ENCODE measurements at regions not wholly inside any gene's neighbourhood (a gene's known extent, or its start where the extent isn't known, plus 50 kb on each side); places are given as distances from the start of the nearest gene placed in this dataset.
"Not testable (repeated sequence)": the region's sequence is repeated elsewhere in the genome, so short reads cannot be mapped to it uniquely, and the experiment has no call there.

DNA sequence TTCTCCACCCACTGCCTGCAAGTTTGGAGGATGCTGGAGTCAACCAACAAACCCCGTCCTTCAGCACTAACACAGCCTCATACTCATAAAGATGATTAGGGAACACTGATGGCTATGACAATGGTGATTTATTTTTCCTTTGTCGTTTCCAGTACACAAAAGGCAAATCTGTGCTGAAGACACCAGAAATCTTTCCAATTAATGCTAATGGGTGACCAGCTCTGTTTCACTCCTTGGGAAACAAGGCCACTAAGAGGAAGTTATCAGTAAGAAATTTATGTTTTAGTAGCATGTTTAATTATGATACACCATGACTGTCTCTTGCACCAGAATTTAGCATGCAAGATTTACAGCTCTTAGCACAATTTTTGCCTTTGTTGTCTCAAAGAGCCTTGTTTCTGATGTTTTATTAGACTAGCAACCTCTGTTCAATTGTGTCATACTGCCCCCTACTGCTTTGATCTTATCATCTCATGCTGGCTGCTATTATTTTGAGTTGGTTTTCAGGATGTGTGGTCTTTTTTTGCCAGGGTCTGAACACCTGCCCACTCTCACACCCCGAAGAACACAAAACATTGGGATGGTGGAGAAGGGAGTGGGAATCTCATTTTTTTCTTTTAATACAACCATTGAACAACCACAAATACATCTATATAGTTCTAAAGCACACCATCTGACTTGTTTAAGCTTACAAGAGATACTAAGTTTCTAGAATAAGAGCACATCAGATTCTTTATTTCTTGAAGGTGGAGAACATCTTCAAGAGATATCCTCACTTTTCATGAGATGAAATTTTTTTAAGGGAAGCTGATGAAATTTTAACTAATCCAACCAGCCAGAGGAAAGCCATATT lies 160.9 kb downstream of the SPTSSA start:
- DNase-seq (ENCODE audit: low read depth in 2 of 3, low spot score in 1 of 3), result peak in 1 of 3 donors; percentile 30

DNA sequence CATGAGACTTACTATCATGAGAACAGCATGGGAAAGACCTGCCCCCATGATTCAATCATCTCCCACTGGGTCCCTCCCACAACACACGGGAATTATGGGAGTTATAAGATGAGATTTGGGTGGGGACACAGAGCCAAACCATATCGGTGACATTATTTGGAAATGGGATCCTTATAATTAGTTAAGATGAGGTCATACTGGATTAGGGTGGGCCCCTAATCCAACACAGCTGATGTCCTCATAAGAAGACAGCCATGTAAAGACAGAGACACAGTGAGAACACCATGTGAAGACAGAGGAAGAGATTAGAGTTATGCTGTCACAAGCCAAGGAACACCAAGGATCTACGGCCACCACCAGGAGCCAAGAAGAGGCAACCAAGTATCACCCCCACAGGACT lies 161.7 kb downstream of the SPTSSA start:
- no peak for DNase-seq (ENCODE audit: low read depth in 2 of 3, low spot score in 1 of 3)

DNA sequence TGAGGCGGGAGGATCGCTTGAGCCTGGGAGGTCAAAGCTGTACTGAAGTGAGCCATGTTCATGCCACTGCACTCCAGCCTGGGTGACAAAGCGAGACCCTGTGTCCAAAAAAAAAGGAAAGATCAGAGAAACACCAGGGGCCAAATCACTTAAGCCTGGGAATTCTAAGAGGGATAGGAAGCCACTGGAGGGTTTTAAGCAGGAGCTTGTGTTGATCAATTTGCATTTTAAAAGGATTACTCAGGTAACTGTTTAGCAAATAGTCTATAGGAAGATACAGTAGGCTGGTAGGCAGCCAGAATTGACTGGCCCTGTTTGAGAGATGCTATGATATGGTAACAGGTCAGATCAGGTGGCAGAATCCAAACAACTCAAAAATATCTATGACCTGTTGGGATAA lies 162.7 kb downstream of the SPTSSA start:
- DNase-seq (ENCODE audit: low read depth in 2 of 3, low spot score in 1 of 3), result no peak

DNA sequence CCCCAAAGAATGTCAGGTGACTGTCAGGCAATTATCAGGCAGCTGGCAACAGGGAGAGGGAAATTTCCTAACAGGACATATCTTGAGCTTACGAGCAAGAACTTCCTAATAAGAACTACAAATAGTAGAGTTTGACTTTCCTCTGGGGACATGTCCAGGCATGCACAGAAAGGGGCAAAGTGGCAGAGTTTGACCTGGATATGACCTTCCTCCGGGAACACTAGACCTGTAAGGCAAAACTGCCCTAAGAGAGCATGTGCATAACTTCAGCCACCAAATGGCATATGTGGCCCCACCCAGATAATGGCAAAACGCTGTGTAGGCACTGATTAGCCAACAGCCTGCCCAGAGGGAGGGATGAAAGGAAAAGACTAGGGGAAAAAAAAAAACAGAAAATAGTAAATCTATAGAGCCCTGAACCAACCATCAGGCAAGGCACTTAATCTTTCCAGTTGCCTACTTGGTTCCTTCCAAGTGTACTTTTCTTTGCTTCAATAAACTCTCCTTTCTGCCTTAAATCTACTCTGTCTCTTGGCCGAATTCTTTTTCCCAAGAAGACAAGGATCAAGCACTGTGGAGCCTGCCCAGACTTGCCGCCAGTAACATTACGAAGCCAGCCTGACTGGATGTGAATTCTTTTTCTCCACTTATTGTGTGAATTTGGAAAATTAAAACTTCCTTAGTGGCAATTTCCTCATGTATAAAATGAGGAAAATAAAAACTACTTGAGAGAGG lies 164.1 kb downstream of the SPTSSA start:
- no peak for DNase-seq (ENCODE audit: low read depth in 2 of 3, low spot score in 1 of 3)

DNA sequence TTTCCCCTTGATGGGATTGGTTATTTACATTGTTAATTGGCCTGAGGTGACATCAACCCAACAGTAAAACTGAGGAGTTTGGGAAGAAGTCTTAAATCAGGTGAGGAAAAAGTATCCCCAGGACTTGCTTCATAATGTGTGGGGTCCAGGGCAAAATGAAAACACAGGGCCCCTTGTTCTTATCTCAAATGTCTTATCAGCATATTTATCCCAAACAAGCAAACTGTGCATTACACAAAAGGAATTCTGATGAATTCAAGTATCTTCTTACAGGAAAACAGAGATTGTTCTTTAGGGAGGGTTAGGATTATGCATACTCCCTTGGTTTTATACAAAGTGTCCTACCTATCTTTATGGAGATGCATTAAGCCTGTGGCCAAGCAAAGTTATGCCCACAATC lies 178.4 kb downstream of the SPTSSA start:
- DNase-seq (ENCODE audit: low read depth in 2 of 3, low spot score in 1 of 3), result no peak

DNA sequence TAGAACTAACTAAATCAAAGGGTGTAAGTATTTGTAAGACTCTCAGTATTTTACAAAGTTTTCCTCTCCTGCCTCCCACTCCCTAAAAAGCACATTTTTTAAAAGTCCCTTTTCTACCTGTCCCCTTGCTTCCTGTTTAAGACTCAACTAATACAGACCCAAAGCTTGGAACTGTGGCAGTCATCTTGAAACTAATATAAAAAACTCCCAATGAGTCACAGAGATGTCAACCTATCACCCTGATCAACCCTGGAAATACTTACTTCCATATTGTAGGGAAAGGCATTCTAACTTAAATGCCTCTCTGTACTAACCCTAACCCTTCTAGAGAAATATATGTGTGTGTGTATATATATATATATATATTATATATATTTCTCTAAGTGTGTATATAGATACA lies 184.8 kb downstream of the SPTSSA start:
- no peak for DNase-seq (ENCODE audit: low read depth in 2 of 3, low spot score in 1 of 3)

DNA sequence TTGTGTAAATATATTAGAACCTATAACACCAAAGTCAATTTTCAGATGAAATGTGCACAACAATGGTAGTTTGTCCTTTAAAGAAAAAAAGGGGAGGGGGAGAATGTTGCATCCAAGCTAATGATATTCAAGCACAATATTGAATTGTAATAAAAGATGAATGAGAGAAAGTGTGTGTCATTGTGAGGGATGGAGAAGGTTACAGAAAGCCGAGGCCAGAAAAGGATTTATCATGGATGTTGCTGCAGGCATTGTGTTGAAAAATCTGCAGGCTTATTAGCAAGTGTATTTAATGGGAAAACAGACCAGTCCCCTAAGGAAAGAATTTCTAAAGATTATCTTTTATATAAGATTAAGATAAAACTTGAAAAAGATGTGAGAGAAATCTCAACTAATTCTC lies 186.5 kb downstream of the SPTSSA start:
- no peak for DNase-seq (ENCODE audit: low read depth in 2 of 3, low spot score in 1 of 3)

DNA sequence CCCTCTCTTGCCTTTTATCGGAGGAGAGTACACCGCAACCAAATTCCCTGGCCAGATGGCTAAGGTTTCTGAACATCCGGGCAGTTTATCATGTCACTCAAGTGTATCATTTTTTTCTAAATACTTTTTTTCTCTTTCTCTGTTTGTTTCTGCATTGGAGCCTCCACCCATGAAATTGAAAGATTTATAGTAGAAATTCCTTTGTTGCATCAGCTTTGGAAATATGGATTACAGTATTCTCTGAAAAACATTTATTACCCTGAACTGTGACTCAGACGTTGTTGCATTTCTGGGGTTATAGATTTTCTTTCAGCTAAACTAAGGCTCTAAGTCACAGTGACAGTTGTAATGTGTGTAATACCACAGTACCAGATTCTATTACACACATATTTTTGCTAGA lies 187.0 kb downstream of the SPTSSA start:
- no peak for DNase-seq (ENCODE audit: low read depth in 2 of 3, low spot score in 1 of 3)

DNA sequence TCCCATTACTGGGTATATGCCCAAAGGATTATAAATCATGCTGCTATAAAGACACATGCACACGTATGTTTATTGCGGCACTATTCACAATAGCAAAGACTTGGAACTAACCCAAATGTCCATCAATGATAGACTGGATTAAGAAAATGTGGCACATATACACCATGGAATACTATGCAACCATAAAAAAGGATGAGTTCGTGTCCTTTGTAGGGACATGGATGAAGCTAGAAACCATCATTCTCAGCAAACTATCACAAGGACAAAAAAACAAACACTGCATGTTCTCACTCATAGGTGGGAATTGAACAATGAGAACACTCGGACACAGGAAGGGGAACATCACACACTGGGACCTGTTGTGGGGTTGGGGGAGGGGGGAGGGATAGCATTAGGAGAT lies 188.3 kb downstream of the SPTSSA start:
- not testable (repeated sequence) for DNase-seq (ENCODE audit: low read depth in 2 of 3, low spot score in 1 of 3)

DNA sequence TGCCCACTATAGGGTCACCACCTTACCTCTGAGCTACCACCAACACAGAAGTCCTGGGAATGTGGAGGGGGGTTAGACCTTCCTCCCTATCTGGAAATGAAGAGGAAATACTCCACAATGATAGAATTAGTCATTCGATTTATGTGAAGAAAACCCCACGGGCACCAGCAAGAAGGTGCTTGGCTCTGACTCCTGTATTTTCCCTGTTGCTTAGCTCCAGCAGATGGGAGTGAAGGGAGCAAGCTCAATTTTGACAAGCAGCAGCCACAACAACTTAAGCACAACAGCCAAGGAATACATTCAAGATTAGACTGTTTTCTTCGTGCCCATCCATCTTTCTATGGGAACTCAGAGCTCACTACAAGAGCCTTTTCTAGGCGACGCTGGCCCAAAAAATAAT lies 191.7 kb downstream of the SPTSSA start:
- no peak for DNase-seq (ENCODE audit: low read depth in 2 of 3, low spot score in 1 of 3)

DNA sequence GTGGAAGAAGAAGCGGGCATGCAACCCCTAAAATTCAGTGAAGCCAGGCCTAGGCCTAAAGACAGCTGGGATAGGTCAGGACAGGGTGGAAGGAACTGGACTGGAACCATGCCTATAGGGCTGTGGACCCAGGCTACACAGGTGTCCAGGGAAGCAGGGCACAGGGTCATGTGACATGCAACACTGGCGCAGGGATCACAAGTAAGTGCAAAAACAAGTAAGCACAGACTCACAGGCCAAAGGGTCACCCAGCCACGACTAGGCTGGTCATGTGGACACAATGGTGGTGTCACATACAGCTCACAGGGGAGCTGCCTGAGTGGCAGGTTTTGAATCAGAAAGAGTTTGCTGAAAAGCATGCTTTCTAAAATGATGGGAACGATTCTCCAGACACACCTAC lies 195.7 kb downstream of the SPTSSA start:
- no peak for DNase-seq (ENCODE audit: low read depth in 2 of 3, low spot score in 1 of 3)

DNA sequence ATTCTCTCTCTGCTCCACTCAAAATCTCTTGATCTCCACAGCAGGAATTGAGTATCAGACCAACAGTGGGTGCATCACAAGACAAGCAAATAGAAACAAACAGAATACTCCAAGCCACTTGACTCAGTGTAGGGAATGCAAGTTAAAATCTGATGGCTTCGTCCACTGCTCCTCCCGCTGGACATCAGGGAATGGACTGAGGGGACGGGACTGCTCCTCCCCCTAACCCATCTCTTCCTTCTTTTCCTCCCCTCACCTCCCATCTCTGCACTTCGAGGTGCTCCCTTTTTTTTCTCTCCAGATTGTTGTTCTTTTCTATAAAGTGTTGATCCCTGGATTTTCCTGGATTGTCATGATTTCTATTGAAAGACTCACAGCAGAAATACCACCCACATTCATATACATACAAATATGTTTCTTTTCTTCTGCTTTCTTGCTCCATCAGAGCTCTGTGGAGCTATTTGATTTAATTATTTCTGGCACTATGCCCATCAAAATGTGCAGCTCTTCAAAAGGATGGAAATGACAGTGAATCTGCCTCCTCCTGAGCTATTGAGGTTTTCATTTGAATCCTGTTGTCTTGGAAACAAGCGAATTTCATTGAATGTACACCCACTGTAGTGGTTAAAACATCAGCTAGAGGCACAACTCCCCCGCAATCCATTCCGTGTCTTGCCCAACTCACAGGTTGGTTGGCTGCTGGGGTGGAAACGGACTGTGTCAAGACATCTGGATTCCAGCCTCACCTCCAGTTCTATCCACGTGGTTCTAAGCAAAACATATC lies 199.7 kb downstream of the SPTSSA start:
- no peak for DNase-seq (ENCODE audit: low read depth in 2 of 3, low spot score in 1 of 3)

DNA sequence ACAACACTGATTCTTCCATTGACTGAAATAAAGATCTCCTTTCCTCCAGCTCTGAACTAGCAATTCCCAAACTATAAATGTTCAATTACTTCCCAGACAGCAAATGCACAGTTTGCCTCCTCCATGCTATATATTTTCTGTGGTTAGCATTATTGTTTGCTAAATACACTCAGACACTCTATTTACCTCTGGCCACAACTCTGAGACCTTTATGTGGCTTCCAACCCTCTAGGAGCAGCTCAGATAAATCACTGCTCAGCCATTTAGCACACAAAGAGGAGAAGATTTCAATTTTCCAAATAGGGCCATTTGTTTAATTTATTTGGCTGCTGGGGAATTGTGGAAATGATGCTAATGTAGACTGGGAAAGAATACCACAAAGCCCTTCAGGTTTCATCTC lies 202.0 kb downstream of the SPTSSA start:
- DNase-seq (ENCODE audit: low read depth in 2 of 3, low spot score in 1 of 3), result no peak

DNA sequence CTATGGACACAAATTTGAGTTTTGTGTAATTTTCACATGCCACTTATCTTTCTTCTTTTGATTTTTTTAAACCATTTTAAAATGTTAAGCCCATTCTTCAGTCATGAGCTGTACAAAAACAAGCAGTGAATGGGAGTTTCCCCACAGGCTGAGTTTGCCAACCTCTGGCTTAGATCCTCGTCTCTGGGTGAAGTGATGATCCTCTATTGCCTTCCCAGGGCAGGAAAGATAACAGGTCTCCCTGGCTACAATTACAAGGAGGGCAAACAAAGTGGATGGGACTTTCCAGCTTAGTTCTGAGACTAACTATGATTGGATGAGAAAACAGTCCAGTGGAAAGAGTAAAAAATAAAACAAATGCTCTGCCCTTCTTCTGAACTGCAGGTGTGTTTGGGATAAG lies 203.7 kb downstream of the SPTSSA start:
- DNase-seq (ENCODE audit: low read depth in 2 of 3, low spot score in 1 of 3), result no peak

DNA sequence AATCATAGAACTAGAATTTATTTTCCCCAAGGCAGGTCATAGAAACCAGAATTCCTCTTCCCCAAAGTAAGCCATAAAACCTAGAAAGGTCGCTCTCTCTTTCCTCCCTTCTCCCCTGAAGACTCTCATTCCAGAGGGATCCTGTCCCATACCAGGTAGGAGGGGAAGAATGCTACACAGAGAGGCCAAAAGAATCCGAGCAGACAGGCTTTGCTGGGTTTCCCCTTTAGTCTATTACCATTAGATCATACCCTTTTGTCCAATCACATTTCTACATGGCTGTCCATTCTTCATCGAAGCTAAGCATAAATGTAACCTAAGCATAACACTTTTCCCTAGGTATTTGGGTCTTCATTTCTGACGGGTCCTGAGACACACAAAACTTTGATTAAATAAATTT lies 204.5 kb downstream of the SPTSSA start:
- DNase-seq (ENCODE audit: low read depth in 2 of 3, low spot score in 1 of 3), result no peak

DNA sequence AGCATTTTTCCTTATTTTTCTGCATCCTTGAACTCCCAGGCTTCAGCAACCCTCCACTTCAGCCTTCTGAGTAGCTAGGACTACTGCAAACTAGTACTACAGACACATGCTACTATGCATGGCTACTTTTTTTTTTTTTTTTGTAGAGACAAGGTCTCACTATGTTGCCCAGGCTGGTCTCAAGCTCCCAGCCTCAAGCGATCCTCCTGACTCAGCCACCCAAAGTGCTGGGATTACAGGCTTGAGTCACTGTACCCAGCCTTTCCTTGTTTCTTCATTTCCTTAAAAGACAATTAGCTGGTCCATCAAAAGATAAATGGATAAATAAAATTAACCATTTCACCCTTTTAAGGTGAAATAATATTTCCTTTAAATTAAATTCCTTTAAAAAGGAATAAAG lies 205.8 kb downstream of the SPTSSA start:
- DNase-seq (ENCODE audit: low read depth in 2 of 3, low spot score in 1 of 3), result no peak

DNA sequence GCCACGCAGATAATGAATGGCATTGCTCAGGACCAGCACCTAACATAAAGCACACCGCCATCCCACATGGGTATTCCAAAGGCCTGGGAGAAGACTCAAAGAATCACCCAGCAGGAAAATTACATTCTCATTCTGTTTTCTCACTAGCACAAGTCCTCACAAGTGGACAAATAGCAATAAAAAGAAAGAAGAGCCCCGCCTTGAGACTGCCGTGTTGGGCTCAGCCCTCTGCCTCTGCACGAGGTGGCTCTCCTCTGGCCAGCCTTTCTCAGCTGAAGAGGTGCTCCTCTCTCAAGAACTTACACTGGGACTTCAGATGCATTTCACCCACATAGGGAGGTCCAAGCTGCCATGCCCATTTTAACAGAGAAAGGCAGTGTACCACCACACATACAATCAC lies 207.5 kb downstream of the SPTSSA start:
- DNase-seq (ENCODE audit: low read depth in 2 of 3, low spot score in 1 of 3), result no peak

DNA sequence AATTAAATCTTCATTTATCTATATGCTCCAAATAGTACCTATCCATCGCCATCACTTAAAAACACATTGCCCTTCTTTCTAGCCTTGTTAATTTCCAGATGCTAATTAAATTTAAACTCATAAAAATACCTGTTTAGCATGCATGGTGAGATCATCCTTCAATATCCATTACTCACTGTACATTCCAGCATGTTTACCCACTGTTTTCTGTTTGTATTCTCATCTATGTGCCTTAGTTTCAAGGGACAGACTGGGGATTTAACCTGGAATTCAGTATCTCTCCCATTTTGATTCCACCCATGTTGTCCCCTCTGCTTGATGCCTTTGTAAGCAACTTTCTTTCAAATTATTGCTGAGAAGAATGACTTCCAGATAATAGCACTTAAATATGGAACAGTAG lies 208.0 kb downstream of the SPTSSA start:
- no peak for DNase-seq (ENCODE audit: low read depth in 2 of 3, low spot score in 1 of 3)

DNA sequence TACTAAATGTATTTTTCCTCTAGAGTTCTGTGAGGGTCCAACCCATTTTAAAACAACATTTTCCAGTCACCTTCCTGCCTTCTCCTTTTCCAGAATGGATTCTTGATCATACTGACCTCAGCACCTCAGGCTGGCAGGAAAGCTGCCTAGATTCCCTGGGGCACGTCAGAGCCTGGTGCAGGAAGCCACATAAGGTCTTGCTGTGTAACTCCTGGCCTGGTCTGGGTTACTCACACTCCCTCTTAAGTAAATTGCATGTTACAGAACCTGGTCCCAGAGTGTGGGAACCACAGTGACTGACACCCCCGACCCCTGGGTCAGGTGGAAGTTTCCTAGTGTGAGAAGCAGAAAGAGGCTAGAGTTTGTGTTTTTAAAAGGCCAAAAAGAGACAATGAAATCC lies 209.8 kb downstream of the SPTSSA start:
- no peak for DNase-seq (ENCODE audit: low read depth in 2 of 3, low spot score in 1 of 3)

DNA sequence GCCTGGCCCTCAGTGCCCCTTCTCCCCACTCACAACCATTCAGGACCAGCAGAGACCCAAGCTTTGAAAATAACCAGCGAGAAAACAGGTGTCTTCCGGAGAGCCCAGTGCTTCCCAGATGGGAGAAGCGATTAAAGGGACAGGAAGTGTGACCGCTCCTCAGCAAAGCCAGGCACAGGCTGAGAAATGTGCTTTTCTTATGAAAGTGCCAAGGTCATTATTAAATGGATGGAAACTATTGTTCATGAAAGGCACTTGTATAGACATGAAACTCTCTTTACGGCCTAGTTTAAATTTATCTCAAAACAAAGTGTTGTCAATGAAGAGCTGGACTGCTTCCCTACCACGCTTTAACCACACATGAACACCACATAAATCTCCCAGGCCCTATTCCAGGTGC lies 210.4 kb downstream of the SPTSSA start:
- no peak for DNase-seq (ENCODE audit: low read depth in 2 of 3, low spot score in 1 of 3)

DNA sequence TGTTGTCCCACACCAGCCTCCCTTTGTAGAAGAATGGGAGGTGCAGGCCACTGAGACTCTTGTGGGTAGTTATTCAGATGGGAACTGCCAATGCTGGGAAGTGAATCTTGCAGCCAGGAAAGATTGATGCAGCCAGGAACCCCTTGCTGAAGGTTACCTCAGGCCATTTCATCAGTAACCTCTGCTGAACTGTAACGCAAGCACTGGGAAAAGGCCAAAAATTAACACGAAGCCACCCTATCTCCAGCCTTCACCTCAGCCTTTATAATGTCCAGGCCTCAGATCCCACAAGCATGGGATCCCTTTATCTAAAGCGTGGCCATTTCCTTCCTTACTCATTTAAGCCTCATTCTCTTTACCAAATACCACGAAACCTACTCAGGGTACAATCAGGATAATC lies 211.1 kb downstream of the SPTSSA start:
- no peak for DNase-seq (ENCODE audit: low read depth in 2 of 3, low spot score in 1 of 3)

DNA sequence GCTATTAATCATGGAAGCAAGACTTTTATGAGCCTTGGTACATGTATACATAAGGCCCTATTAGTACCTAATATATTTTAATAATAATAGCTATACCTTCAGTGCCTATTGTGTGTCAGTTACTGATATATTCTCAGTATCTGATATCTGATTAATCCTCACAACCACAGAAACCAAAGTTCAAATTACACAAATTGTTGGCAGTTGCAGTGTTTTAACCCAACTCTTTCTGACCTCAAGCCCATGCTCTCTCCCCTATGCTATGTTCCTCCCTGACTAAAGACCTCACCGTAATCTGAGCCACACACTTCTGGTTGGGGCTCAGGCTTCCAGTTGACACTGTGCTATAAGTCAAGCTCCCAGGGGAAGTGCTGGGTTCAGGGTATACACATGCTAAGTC lies 214.4 kb downstream of the SPTSSA start:
- DNase-seq (ENCODE audit: low read depth in 2 of 3, low spot score in 1 of 3), result no peak

Data from stimulated activated CD4-positive, alpha-beta T cell treated with anti-CD3 and anti-CD28 coated beads, Interleukin-12 subunit alpha, Interleukin-12 subunit beta, amount 100 ng/mL, for 48 hours (primary cell).